K562 (cell line): ENCODE measurements at regions not wholly inside any gene's neighbourhood (a gene's known extent, or its start where the extent isn't known, plus 50 kb on each side); places are given as distances from the start of the nearest gene placed in this dataset.

Experiments used
- ATAC-seq: fragments of 200-7000 bp; cut with Tn5 transposase; 3 replicates; pipeline ENCODE4 v1.9.1; 2020; ENCODE audit warnings: moderate library complexity
- BruUV-seq: library from RNA; stranded (reverse); fragments of 400-500 nt; replicated peaks from 2 replicates; lab custom pipeline; 2021; lab: Mats Ljungman, UMichigan
- CTCF ChIA-PET: fragments of 300-600 bp; formaldehyde crosslinking; extraction: SDS; loops from one replicate; lab custom pipeline; 2021; ENCODE audit warnings: low intra/inter-chr PET ratio; lab: Yijun Ruan, JAX
- POLR2A ChIA-PET: fragments of 300-600, 350-650 bp; sonication (Branson Sonifier 250); formaldehyde crosslinking; extraction: SDS; loops from one replicate; lab custom pipeline; 2021; ENCODE audit warnings: antibody characterized with exemption, inconsistent platforms; lab: Yijun Ruan, JAX
- DNase-seq, 4 experiments: peaks; one replicate each; pipeline versions ENCODE4 v3.0.0 to v3.0.0-alpha.2; 2011 to 2018; ENCODE audit warnings: low spot score in 3 of 4, mixed read lengths in 3 of 4; ENCODE audit errors: extremely low read depth in 1 of 4
- FAIRE-seq: peaks from 2 replicates; lab custom pipeline; 2011; peaks lifted over from hg19 to GRCh38; lab: Jason Lieb, UNC
- H2AFZ ChIP-seq: 2 replicates; pipeline ENCODE4 v1.6.0; 2011; ENCODE audit warnings: low read depth, low read length, control low read depth, inconsistent platforms
- H3K27ac ChIP-seq: fragments of 200-600 bp; 3 replicates; pipeline ENCODE4 v1.8.0; 2011; ENCODE audit warnings: low read depth, mild to moderate bottlenecking, control low read depth, inconsistent platforms, low read length, moderate library complexity, mixed read lengths; ENCODE audit errors: extremely low read depth
- H3K27me3 ChIP-seq, 2 experiments: fragments of 300-600 bp in 1 of 2; 2 replicates in 1 of 2; 3 replicates in 1 of 2; pipeline versions ENCODE4 v1.6.0 to v1.8.0; 2011; ENCODE audit warnings: inconsistent platforms in 2 of 2, low read length in 2 of 2, mild to moderate bottlenecking in 1 of 2, mixed read lengths in 1 of 2, moderate library complexity in 1 of 2; ENCODE audit not compliant: control insufficient read depth in 2 of 2, insufficient read depth in 2 of 2
- H3K36me3 ChIP-seq: fragments of 300-600 bp; 3 replicates; pipeline ENCODE4 v1.8.0; 2011; ENCODE audit warnings: mild to moderate bottlenecking, low read length, inconsistent platforms; ENCODE audit not compliant: control insufficient read depth, insufficient read depth
- H3K4me1 ChIP-seq, 2 experiments: fragments of 200-600 bp in 1 of 2; replicated peaks in 1 of 2; 2 replicates in 1 of 2; 3 replicates in 1 of 2; pipeline versions ENCODE4 v1.5.1 to v1.8.0; 2011; ENCODE audit warnings: inconsistent platforms in 2 of 2, low read length in 2 of 2, mild to moderate bottlenecking in 1 of 2, mixed read lengths in 1 of 2, moderate library complexity in 1 of 2; ENCODE audit not compliant: control insufficient read depth in 2 of 2, insufficient read depth in 2 of 2
- H3K4me2 ChIP-seq: 2 replicates; pipeline ENCODE4 v1.6.1; 2011; ENCODE audit warnings: low read length, control low read depth, inconsistent platforms, mixed read lengths; ENCODE audit not compliant: insufficient read depth
- H3K4me3 ChIP-seq: fragments of 200-600 bp; sonication (generic), shearing (Covaris generic); 2 replicates; pipeline ENCODE4 v1.5.1; 2016; ENCODE audit warnings: control low read depth, inconsistent platforms
- H3K79me2 ChIP-seq: fragments of 200-600 bp; 3 replicates; pipeline ENCODE4 v1.8.0; 2011; ENCODE audit warnings: low read length, inconsistent platforms; ENCODE audit not compliant: control insufficient read depth, insufficient read depth
- H3K9ac ChIP-seq, 2 experiments: 2 replicates each; pipeline versions ENCODE4 v1.6.0 to v1.6.1; 2011; ENCODE audit warnings: low read depth in 2 of 2, low read length in 2 of 2, control low read depth in 1 of 2, inconsistent platforms in 1 of 2, mild to moderate bottlenecking in 1 of 2, mixed read lengths in 1 of 2; ENCODE audit not compliant: insufficient read depth in 1 of 2
- H3K9me1 ChIP-seq: one replicate; pipeline ENCODE4 v1.6.0; 2011; ENCODE audit warnings: inconsistent platforms, mild to moderate bottlenecking, low read length, moderate library complexity; ENCODE audit not compliant: control insufficient read depth, insufficient read depth
- H3K9me3 ChIP-seq: replicated peaks from 2 replicates; pipeline ENCODE4 v1.5.1; 2011; ENCODE audit warnings: low read depth, low read length, inconsistent platforms; ENCODE audit not compliant: control insufficient read depth, insufficient read depth
- H4K20me1 ChIP-seq: replicated peaks from 2 replicates; pipeline ENCODE4 v1.6.1; 2011; ENCODE audit warnings: low read length, inconsistent platforms, mixed read lengths; ENCODE audit not compliant: control insufficient read depth, insufficient read depth
- ARHGAP35 ChIP-seq: fragments of 450-650 bp; IDR thresholded peaks from 2 replicates; pipeline ENCODE4 v1.6.1; 2018; ENCODE audit not compliant: partially characterized antibody
- CBX2 ChIP-seq: fragments of 200-600 bp; sonication (generic); IDR thresholded peaks from one replicate; pipeline ENCODE4 v1.6.1; 2012; ENCODE audit warnings: mild to moderate bottlenecking, low read length, inconsistent platforms; ENCODE audit not compliant: insufficient read depth, poor library complexity, severe bottlenecking
- FOXA3 ChIP-seq, 2 experiments: fragments of 450-650 bp in 1 of 2; sonication (generic) in 1 of 2; formaldehyde crosslinking; IDR thresholded peaks in 1 of 2; conservative IDR thresholded peaks in 1 of 2; 2 replicates each; pipeline versions ENCODE4 v1.4.0 to v1.8.0; 2020 to 2022; ENCODE audit warnings: mild to moderate bottlenecking in 2 of 2, missing genetic modification reagents in 1 of 2
- SETDB1 ChIP-seq: IDR thresholded peaks from one replicate; pipeline ENCODE4 v1.6.1; 2012; ENCODE audit warnings: low read length, control low read depth, inconsistent platforms
- WGBS: fragments of 100-300 bp; shearing (Covaris generic); methylation state at CpG from one replicate; pipeline ENCODE4 v1.1.6; 2016; ENCODE audit warnings: low coverage, mixed read lengths; ENCODE audit not compliant: insufficient coverage; ENCODE audit errors: missing lambda C conversion rate; 5-methylcytosine and 5-hydroxymethylcytosine counted together
- in situ Hi-C: fragments of 300-500 bp; cut with MboI; formaldehyde crosslinking; loops from 4 replicates; pipeline ENCODE4 v1.15.0; 2018; ENCODE audit warnings: inconsistent platforms, mixed read lengths
- intact Hi-C: fragments of 100-400 bp; cut with micrococcal nuclease; formaldehyde crosslinking; loops from 2 replicates; pipeline ENCODE4 v1.14.2; 2022
- TF ChIP-seq, protein P1 (sequence below): fragments of 450-650 bp; formaldehyde crosslinking; IDR thresholded peaks from 2 replicates; pipeline ENCODE4 v1.4.0; 2020; ENCODE audit warnings: mild to moderate bottlenecking, mixed read lengths

- CTCF ChIA-PET: no interaction called here
- H3K79me2 ChIP-seq: no peaks in the 10 kb centered on the region
- H3K36me3 ChIP-seq: no peaks in the 10 kb centered on the region
- no peak overlapping the region for H3K9ac ChIP-seq
- H3K4me1 ChIP-seq: no peaks in the 10 kb centered on the region
- no TSS peak for BruUV-seq
- no peak for ATAC-seq
- WGBS: 0% methylated on average over 1 of the region's 1 CpG
- intact Hi-C loops: no loop called here
- POLR2A ChIA-PET: no interaction called here
- in situ Hi-C loops: no loop called here
- H3K9me1 ChIP-seq: no peaks in the 10 kb centered on the region
- H3K9me3 ChIP-seq: no peaks in the 10 kb centered on the region
- DNase-seq: no peak
- H3K27me3 ChIP-seq: peaks cover 0 to 8% of the 10 kb centered on the region in 2 experiments; a peak in 3 of 5 replicates
- no peak overlapping the region for H3K4me3 ChIP-seq
- H4K20me1 ChIP-seq: no peaks in the 10 kb centered on the region
- no peak overlapping the region for H3K4me2 ChIP-seq
- no peak for FAIRE-seq
- H3K27ac ChIP-seq: no peak overlapping the region
- H2AFZ ChIP-seq: no peak overlapping the region
- TF ChIP-seq ARHGAP35 (no peak), FOXA3 (CRISPR knock-in tag; conservative IDR thresholded peaks at IDR 0.05 in 1 of 2, IDR thresholded peaks at IDR 0.05 in 1 of 2) (no peak), CBX2 (no peak), SETDB1 (no peak)
- TF ChIP-seq, protein P1, sequence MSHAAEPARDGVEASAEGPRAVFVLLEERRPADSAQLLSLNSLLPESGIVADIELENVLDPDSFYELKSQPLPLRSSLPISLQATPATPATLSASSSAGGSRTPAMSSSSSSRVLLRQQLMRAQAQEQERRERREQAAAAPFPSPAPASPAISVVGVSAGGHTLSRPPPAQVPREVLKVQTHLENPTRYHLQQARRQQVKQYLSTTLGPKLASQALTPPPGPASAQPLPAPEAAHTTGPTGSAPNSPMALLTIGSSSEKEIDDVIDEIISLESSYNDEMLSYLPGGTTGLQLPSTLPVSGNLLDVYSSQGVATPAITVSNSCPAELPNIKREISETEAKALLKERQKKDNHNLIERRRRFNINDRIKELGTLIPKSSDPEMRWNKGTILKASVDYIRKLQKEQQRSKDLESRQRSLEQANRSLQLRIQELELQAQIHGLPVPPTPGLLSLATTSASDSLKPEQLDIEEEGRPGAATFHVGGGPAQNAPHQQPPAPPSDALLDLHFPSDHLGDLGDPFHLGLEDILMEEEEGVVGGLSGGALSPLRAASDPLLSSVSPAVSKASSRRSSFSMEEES (CRISPR knock-in tag): peak; percentile 35; the same call in 1 of the 2 replicates
Measured at GRCh38 chr17:33611532-33611931, 318.4 kb upstream of the ASIC2 start.
